ENCODE measurements at regions not wholly inside any gene's neighbourhood (a gene's known extent, or its start where the extent isn't known, plus 50 kb on each side); places are given as distances from the start of the nearest gene placed in this dataset.

DNA sequence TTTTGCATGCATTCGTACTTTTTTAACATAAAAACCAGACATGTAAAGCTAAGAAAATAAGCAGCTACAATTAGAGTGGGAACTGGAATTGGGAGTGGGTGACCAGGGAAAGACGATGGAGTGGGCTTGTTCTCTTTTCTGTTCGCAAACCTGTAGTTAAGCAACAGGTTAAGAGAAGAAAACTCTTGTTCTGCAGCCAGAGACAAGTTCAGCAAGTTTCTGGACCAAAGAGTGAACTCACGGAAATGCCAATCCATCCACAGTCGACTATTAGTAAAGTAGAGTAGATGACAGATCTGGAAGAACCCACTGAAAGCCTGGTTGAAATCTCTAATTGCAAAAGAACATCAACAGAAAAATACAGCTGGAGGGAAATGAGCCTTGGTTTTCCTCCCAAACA, 197.8 kb downstream of the TFAP2A start:
- Mint-ChIP-seq H3K4me1 (ENCODE audit: low read depth, unreplicated experiment) (no peaks in the 10 kb centered on the region), H3K27me3 (ENCODE audit: low read depth, unreplicated experiment) (peaks cover 2% of the 10 kb centered on the region), H3K36me3 (ENCODE audit: low read depth, unreplicated experiment) (no peaks in the 10 kb centered on the region), H3K9me3 (ENCODE audit: unreplicated experiment) (no peaks in the 10 kb centered on the region), H3K27ac (ENCODE audit: unreplicated experiment) (no peak overlapping the region), H3K4me3 (ENCODE audit: unreplicated experiment) (no peak overlapping the region)
- Histone ChIP-seq H3K4me1 (ENCODE audit: insufficient read depth, low read length) (no peaks in the 10 kb centered on the region), H3K36me3 (ENCODE audit: insufficient read depth, low read length) (no peaks in the 10 kb centered on the region), H3K9me3 (ENCODE audit: insufficient read depth, low read depth, low read length) (no peaks in the 10 kb centered on the region), H2AFZ (ENCODE audit: low read depth, low read length) (no peak overlapping the region), H3K4me3 (ENCODE audit: insufficient read depth, low read depth, low read length) (no peak overlapping the region), H3K27me3 (ENCODE audit: insufficient read depth, low read length) (no peaks in the 10 kb centered on the region), H4K20me1 (ENCODE audit: insufficient read depth, low read length) (no peaks in the 10 kb centered on the region), H3K4me2 (ENCODE audit: low read length) (no peak overlapping the region), H3K9ac (ENCODE audit: low read length) (no peak overlapping the region), H3K79me2 (ENCODE audit: insufficient read depth, low read length) (no peaks in the 10 kb centered on the region), H3K27ac (ENCODE audit: low read depth, low read length) (no peak overlapping the region)
- DNase-seq (ENCODE audit: low read depth) (no peak), FAIRE-seq (no peak)
- no peak for TF ChIP-seq EZH2 (IDR thresholded peaks at IDR 0.05; ENCODE audit: insufficient read depth, low read length)
- TF ChIP-seq, protein P1, sequence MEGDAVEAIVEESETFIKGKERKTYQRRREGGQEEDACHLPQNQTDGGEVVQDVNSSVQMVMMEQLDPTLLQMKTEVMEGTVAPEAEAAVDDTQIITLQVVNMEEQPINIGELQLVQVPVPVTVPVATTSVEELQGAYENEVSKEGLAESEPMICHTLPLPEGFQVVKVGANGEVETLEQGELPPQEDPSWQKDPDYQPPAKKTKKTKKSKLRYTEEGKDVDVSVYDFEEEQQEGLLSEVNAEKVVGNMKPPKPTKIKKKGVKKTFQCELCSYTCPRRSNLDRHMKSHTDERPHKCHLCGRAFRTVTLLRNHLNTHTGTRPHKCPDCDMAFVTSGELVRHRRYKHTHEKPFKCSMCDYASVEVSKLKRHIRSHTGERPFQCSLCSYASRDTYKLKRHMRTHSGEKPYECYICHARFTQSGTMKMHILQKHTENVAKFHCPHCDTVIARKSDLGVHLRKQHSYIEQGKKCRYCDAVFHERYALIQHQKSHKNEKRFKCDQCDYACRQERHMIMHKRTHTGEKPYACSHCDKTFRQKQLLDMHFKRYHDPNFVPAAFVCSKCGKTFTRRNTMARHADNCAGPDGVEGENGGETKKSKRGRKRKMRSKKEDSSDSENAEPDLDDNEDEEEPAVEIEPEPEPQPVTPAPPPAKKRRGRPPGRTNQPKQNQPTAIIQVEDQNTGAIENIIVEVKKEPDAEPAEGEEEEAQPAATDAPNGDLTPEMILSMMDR (IDR thresholded peaks at IDR 0.05; ENCODE audit: insufficient read depth, low read depth, low read length), result no peak

DNA sequence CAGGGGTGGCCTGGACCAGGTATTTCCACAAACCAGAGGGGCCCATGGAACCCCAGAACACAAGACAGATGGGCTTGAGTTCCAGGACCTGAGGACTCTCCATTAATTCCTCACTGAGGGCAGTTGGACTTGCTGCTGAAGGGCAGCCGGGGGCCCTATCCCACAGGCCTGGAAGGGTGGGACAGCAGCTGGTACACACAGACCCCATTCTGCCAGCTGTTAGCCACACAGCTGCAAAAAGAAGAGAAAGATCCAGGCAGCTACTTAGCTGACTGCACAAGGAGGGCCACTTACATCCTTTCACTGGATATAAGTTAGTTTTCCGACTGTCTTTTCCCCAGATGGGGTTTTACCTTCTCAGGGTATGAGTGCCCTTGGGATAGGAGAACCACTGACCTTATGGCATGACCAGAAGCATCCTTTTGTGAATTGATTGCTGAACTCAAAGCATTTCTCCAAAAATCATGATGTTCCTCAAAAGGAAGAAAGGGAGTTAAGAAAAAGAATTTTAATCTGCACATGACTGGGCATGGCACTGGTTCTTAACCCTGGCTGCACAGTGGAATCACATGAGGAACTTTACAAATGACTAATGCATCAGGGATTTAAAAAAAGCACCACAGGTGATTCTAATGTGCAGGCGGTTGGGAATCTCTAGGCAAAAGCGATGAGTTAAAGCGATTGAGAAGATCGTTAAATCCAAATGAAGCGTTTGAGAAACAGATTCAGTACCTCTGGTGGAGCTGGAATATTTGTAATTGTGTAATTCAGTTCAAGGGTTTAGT, 199.4 kb downstream of the TFAP2A start:
- DNase-seq (ENCODE audit: low read depth), result no peak
- Histone ChIP-seq H3K27ac (ENCODE audit: low read depth, low read length) (no peak overlapping the region), H3K27me3 (ENCODE audit: insufficient read depth, low read length) (no peaks in the 10 kb centered on the region), H3K9ac (ENCODE audit: low read length) (no peak overlapping the region), H3K79me2 (ENCODE audit: insufficient read depth, low read length) (no peaks in the 10 kb centered on the region), H4K20me1 (ENCODE audit: insufficient read depth, low read length) (no peaks in the 10 kb centered on the region), H3K4me1 (ENCODE audit: insufficient read depth, low read length) (no peaks in the 10 kb centered on the region), H3K36me3 (ENCODE audit: insufficient read depth, low read length) (no peaks in the 10 kb centered on the region), H2AFZ (ENCODE audit: low read depth, low read length) (no peak overlapping the region), H3K9me3 (ENCODE audit: insufficient read depth, low read depth, low read length) (no peaks in the 10 kb centered on the region), H3K4me2 (ENCODE audit: low read length) (no peak overlapping the region), H3K4me3 (ENCODE audit: insufficient read depth, low read depth, low read length) (no peak overlapping the region)
- no peak for FAIRE-seq
- no peaks in the 10 kb centered on the region for H3K4me1 Mint-ChIP-seq (ENCODE audit: low read depth, unreplicated experiment)
- H3K36me3 Mint-ChIP-seq (ENCODE audit: low read depth, unreplicated experiment), result no peaks in the 10 kb centered on the region
- no peaks in the 10 kb centered on the region for H3K9me3 Mint-ChIP-seq (ENCODE audit: unreplicated experiment)
- TF ChIP-seq, protein P1 (IDR thresholded peaks at IDR 0.05; ENCODE audit: insufficient read depth, low read depth, low read length), result no peak
- TF ChIP-seq EZH2 (IDR thresholded peaks at IDR 0.05; ENCODE audit: insufficient read depth, low read length), result no peak
- H3K27ac Mint-ChIP-seq (ENCODE audit: unreplicated experiment), result no peak overlapping the region
- peaks cover 2% of the 10 kb centered on the region for H3K27me3 Mint-ChIP-seq (ENCODE audit: low read depth, unreplicated experiment)
- no peak overlapping the region for H3K4me3 Mint-ChIP-seq (ENCODE audit: unreplicated experiment)

DNA sequence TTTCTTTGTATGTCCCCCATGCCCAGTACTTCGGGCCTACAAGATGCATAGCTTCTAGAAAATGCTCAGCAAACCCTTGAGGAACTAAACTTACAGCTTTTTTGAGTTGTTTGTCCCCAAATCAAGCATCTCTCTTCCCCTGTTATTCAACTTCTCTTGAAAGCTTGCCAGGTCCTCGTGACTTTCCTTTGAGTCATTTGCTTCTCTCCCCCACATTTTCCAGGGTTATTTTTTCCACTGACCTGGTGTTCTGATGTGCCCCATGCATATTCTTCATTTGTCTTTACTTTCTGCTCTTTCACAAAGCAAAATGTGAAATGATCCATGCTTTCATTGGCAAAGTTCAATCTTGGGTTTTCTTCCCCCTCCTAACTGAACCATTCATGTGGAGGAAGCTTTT, 204.8 kb downstream of the TFAP2A start:
- Mint-ChIP-seq H3K4me1 (ENCODE audit: low read depth, unreplicated experiment) (no peaks in the 10 kb centered on the region), H3K27me3 (ENCODE audit: low read depth, unreplicated experiment) (peaks cover 16% of the 10 kb centered on the region), H3K9me3 (ENCODE audit: unreplicated experiment) (peaks cover 2% of the 10 kb centered on the region), H3K36me3 (ENCODE audit: low read depth, unreplicated experiment) (no peaks in the 10 kb centered on the region), H3K27ac (ENCODE audit: unreplicated experiment) (no peak overlapping the region), H3K4me3 (ENCODE audit: unreplicated experiment) (no peak overlapping the region)
- Histone ChIP-seq H3K27ac (ENCODE audit: low read depth, low read length) (no peak overlapping the region), H4K20me1 (ENCODE audit: insufficient read depth, low read length) (no peaks in the 10 kb centered on the region), H3K4me3 (ENCODE audit: insufficient read depth, low read depth, low read length) (no peak overlapping the region), H3K4me1 (ENCODE audit: insufficient read depth, low read length) (no peaks in the 10 kb centered on the region), H3K27me3 (ENCODE audit: insufficient read depth, low read length) (no peaks in the 10 kb centered on the region), H3K36me3 (ENCODE audit: insufficient read depth, low read length) (no peaks in the 10 kb centered on the region), H3K9ac (ENCODE audit: low read length) (no peak overlapping the region), H3K79me2 (ENCODE audit: insufficient read depth, low read length) (no peaks in the 10 kb centered on the region), H3K4me2 (ENCODE audit: low read length) (no peak overlapping the region), H2AFZ (ENCODE audit: low read depth, low read length) (no peak overlapping the region), H3K9me3 (ENCODE audit: insufficient read depth, low read depth, low read length) (no peaks in the 10 kb centered on the region)
- no peak for TF ChIP-seq EZH2 (IDR thresholded peaks at IDR 0.05; ENCODE audit: insufficient read depth, low read length)
- TF ChIP-seq, protein P1 (IDR thresholded peaks at IDR 0.05; ENCODE audit: insufficient read depth, low read depth, low read length), result no peak
- DNase-seq (ENCODE audit: low read depth) (peak; percentile 15), FAIRE-seq (no peak)
